HCT116 (cell line): ENCODE measurements at regions not wholly inside any gene's neighbourhood (a gene's known extent, or its start where the extent isn't known, plus 50 kb on each side); places are given as distances from the start of the nearest gene placed in this dataset.

Source experiments
- ATAC-seq: fragments of 200-7000 bp; cut with Tn5 transposase; 2 replicates; pipeline ENCODE4 v1.9.1; 2020; ENCODE audit warnings: mild to moderate bottlenecking, moderate library complexity
- BruUV-seq: library from RNA; stranded (reverse); fragments of 400-500 nt; replicated peaks from 2 replicates; lab custom pipeline; 2021; lab: Mats Ljungman, UMichigan
- CTCF ChIA-PET: fragments of 300-600 bp; sonication (Branson Sonifier 250); formaldehyde crosslinking; loops from one replicate; lab custom pipeline; 2021; ENCODE audit warnings: antibody characterized with exemption; lab: Charles Lee
- POLR2A ChIA-PET: fragments of 300-600, 350-600 bp; sonication (Branson Sonifier 250); formaldehyde crosslinking; loops from one replicate; lab custom pipeline; 2021; ENCODE audit warnings: antibody characterized with exemption; lab: Charles Lee
- RAD21 ChIA-PET, 2 experiments: fragments of 300-600 bp; sonication (Branson Sonifier 250); formaldehyde crosslinking; loops; one replicate each; lab custom pipeline; 2023; ENCODE audit warnings: low total read pairs in 2 of 2; ENCODE audit not compliant: uncharacterized antibody in 2 of 2, unreplicated experiment in 2 of 2, low non-redundant PET in 1 of 2; lab: Charles Lee
- DNase-seq: peaks from one replicate; pipeline ENCODE4 v3.0.0-alpha.2; 2010; ENCODE audit warnings: low read depth, low spot score
- H2AFZ ChIP-seq: fragments of 200-600 bp; shearing (Covaris generic), sonication (generic); 2 replicates; pipeline ENCODE4 v1.6.1; 2017; ENCODE audit warnings: low read depth, mixed run types, mixed read lengths, antibody characterized with exemption, low read length; ENCODE audit not compliant: poor library complexity, severe bottlenecking
- H3K27ac ChIP-seq: 2 replicates; pipeline ENCODE4 v1.5.1; 2012; ENCODE audit warnings: low read depth, low read length
- H3K27me3 ChIP-seq: fragments of 200-600 bp; sonication (generic); 2 replicates; pipeline ENCODE4 v1.6.1; 2016; ENCODE audit warnings: mixed run types, low read length, mixed read lengths; ENCODE audit not compliant: insufficient read depth
- H3K36me3 ChIP-seq, 2 experiments: fragments of 200-500 bp in 1 of 2; fragments of 200-600 bp in 1 of 2; sonication (Bioruptor generic) in 1 of 2; sonication (generic) in 1 of 2; 2 replicates each; pipeline versions ENCODE4 v1.5.1 to v1.6.1; 2014 to 2016; ENCODE audit warnings: low read length in 2 of 2, inconsistent platforms in 1 of 2, mixed read lengths in 1 of 2, mixed run types in 1 of 2; ENCODE audit not compliant: insufficient read depth in 2 of 2, control insufficient read depth in 1 of 2
- H3K4me1 ChIP-seq, 2 experiments: fragments of 200-600 bp in 1 of 2; sonication (generic) in 1 of 2; 2 replicates each; pipeline versions ENCODE4 v1.5.1 to v1.6.1; 2012 to 2017; ENCODE audit warnings: low read length in 2 of 2, inconsistent platforms in 1 of 2, mild to moderate bottlenecking in 1 of 2, mixed read lengths in 1 of 2, mixed run types in 1 of 2, moderate library complexity in 1 of 2; ENCODE audit not compliant: insufficient read depth in 2 of 2, control insufficient read depth in 1 of 2
- H3K4me2 ChIP-seq: fragments of 200-600 bp; sonication (generic); 2 replicates; pipeline ENCODE4 v1.6.1; 2017; ENCODE audit warnings: mixed run types, low read length, mixed read lengths
- H3K4me3 ChIP-seq, 2 experiments: fragments of 200-600 bp in 1 of 2; sonication (generic) in 1 of 2; replicated peaks in 1 of 2; 2 replicates each; pipeline ENCODE4 v1.5.1; 2011 to 2016; ENCODE audit warnings: low read length in 2 of 2, control low read depth in 1 of 2, low read depth in 1 of 2, mild to moderate bottlenecking in 1 of 2, mixed read lengths in 1 of 2, mixed run types in 1 of 2
- H3K79me2 ChIP-seq: fragments of 200-600 bp; sonication (generic); 2 replicates; pipeline ENCODE4 v1.6.1; 2017; ENCODE audit warnings: mild to moderate bottlenecking, mixed run types, low read length, moderate library complexity, mixed read lengths; ENCODE audit not compliant: insufficient read depth
- H3K9ac ChIP-seq: fragments of 200-600 bp; sonication (generic); 2 replicates; pipeline ENCODE4 v1.6.1; 2016; ENCODE audit warnings: low read length, mixed read lengths
- H3K9me2 ChIP-seq: fragments of 200-600 bp; sonication (generic), shearing (Covaris generic); 2 replicates; pipeline ENCODE4 v1.6.1; 2017; ENCODE audit warnings: mixed run types, mild to moderate bottlenecking, moderate library complexity; ENCODE audit not compliant: insufficient read depth
- H3K9me3 ChIP-seq, 2 experiments: fragments of 200-500 bp in 1 of 2; fragments of 200-600 bp in 1 of 2; sonication (Bioruptor generic) in 1 of 2; sonication (generic) in 1 of 2; 2 replicates each; pipeline ENCODE4 v1.6.1; 2014 to 2017; ENCODE audit warnings: low read length in 2 of 2, mixed read lengths in 2 of 2, inconsistent platforms in 1 of 2, low read depth in 1 of 2, mild to moderate bottlenecking in 1 of 2, mixed run types in 1 of 2, moderate library complexity in 1 of 2; ENCODE audit not compliant: control insufficient read depth in 1 of 2, insufficient read depth in 1 of 2
- H4K20me1 ChIP-seq: fragments of 200-600 bp; sonication (generic), shearing (Covaris generic); 2 replicates; pipeline ENCODE4 v1.6.1; 2017; ENCODE audit warnings: mixed run types, mild to moderate bottlenecking, moderate library complexity; ENCODE audit not compliant: insufficient read depth
- ATF3 ChIP-seq: IDR thresholded peaks from 2 replicates; pipeline ENCODE4 v1.6.1; 2012
- EGR1 ChIP-seq: IDR thresholded peaks from 2 replicates; pipeline ENCODE4 v1.6.1; 2012; ENCODE audit warnings: low read depth
- ELF1 ChIP-seq: IDR thresholded peaks from 2 replicates; pipeline ENCODE4 v1.6.1; 2012; ENCODE audit warnings: low read depth, borderline replicate concordance
- EZH2phosphoT487 ChIP-seq: fragments of 200-600 bp; IDR thresholded peaks from 2 replicates; pipeline ENCODE4 v1.6.1; 2018; ENCODE audit warnings: antibody characterized with exemption, borderline replicate concordance
- FOSL1 ChIP-seq: IDR thresholded peaks from 2 replicates; pipeline ENCODE4 v1.6.1; 2012; ENCODE audit warnings: low read depth
- POLR2A ChIP-seq: IDR thresholded peaks from 2 replicates; pipeline ENCODE4 v1.7.0; 2011; ENCODE audit warnings: borderline replicate concordance; ENCODE audit not compliant: insufficient read depth, insufficient read length; ENCODE audit errors: extremely low read depth
- POLR2AphosphoS5 ChIP-seq: IDR thresholded peaks from 2 replicates; pipeline ENCODE4 v1.6.1; 2011; ENCODE audit warnings: mild to moderate bottlenecking, low read depth, low read length, moderate library complexity
- REST ChIP-seq: IDR thresholded peaks from 2 replicates; pipeline ENCODE4 v1.6.1; 2012; ENCODE audit warnings: low read depth
- SP1 ChIP-seq: IDR thresholded peaks from 2 replicates; pipeline ENCODE4 v1.6.1; 2012; ENCODE audit warnings: low read depth
- SRF ChIP-seq: IDR thresholded peaks from 2 replicates; pipeline ENCODE4 v1.6.1; 2012; ENCODE audit warnings: low read depth
- TCF7L2 ChIP-seq: IDR thresholded peaks from 2 replicates; pipeline ENCODE4 v1.7.0; 2011; ENCODE audit warnings: borderline replicate concordance, inconsistent platforms; ENCODE audit not compliant: insufficient read depth, insufficient read length; ENCODE audit errors: extremely low read depth
- YY1 ChIP-seq: IDR thresholded peaks from 2 replicates; pipeline ENCODE4 v1.6.1; 2011; ENCODE audit warnings: low read length, low read depth, moderate library complexity, mild to moderate bottlenecking; ENCODE audit not compliant: insufficient replicate concordance; ENCODE audit errors: extremely low read depth
- ZBTB33 ChIP-seq: IDR thresholded peaks from 2 replicates; pipeline ENCODE4 v1.6.1; 2011; ENCODE audit warnings: mild to moderate bottlenecking, low read length, moderate library complexity; ENCODE audit not compliant: insufficient replicate concordance; ENCODE audit errors: extremely low read depth
- ZFX ChIP-seq: fragments of 450-650 bp; IDR thresholded peaks from 2 replicates; pipeline ENCODE4 v1.6.1; 2017
- intact Hi-C: fragments of 100-400 bp; cut with micrococcal nuclease; formaldehyde crosslinking; loops from 2 replicates; pipeline ENCODE4 v1.10.0; 2022

GRCh38 chr21:38721055-38721454, 84.7 kb upstream of the ETS2 start:
- ATAC-seq (no peak), DNase-seq (no peak)
- peaks cover 10 to 11% of the 10 kb centered on the region in 2 experiments; a peak in 3 of 4 replicates for H3K9me3 ChIP-seq
- H3K79me2 ChIP-seq, result no peaks in the 10 kb centered on the region
- no peak overlapping the region for H2AFZ ChIP-seq
- ChIA-PET CTCF (no interaction called here), POLR2A (no interaction called here), RAD21 (no interaction called here)
- H3K36me3 ChIP-seq, result no peaks in the 10 kb centered on the region
- H3K27ac ChIP-seq, result no peak overlapping the region
- no peaks in the 10 kb centered on the region for H3K27me3 ChIP-seq
- no peak overlapping the region for H3K9ac ChIP-seq
- TF ChIP-seq FOSL1 (no peak), SRF (no peak), POLR2A (no peak), ZBTB33 (no peak), ATF3 (no peak), EZH2phosphoT487 (no peak), EGR1 (no peak), POLR2AphosphoS5 (no peak), ZFX (no peak), REST (no peak), ELF1 (no peak), YY1 (no peak), TCF7L2 (no peak), SP1 (no peak)
- H4K20me1 ChIP-seq, result no peaks in the 10 kb centered on the region
- H3K4me2 ChIP-seq, result no peak overlapping the region
- H3K4me1 ChIP-seq, result no peaks in the 10 kb centered on the region
- H3K4me3 ChIP-seq, result no peak overlapping the region
- intact Hi-C loops, result no loop called here
- H3K9me2 ChIP-seq, result no peaks in the 10 kb centered on the region
- no TSS peak for BruUV-seq
